ENCODE measurements at regions not wholly inside any gene's neighbourhood (a gene's known extent, or its start where the extent isn't known, plus 50 kb on each side); places are given as distances from the start of the nearest gene placed in this dataset.
"Not testable (repeated sequence)": the region's sequence is repeated elsewhere in the genome, so short reads cannot be mapped to it uniquely, and the experiment has no call there.

GRCh38 chr16:52921104-52921503 is 131.6 kb downstream of the CHD9NB start:
- Histone ChIP-seq H3K27ac (no peak overlapping the region), H3K9me3 (no peaks in the 10 kb centered on the region), H3K4me1 (replicated peaks) (no peaks in the 10 kb centered on the region), H3K27me3 (replicated peaks; ENCODE audit: insufficient read depth) (no peaks in the 10 kb centered on the region), H3K36me3 (no peaks in the 10 kb centered on the region), H3K4me3 (no peak overlapping the region)
- TF ChIP-seq, protein P1, sequence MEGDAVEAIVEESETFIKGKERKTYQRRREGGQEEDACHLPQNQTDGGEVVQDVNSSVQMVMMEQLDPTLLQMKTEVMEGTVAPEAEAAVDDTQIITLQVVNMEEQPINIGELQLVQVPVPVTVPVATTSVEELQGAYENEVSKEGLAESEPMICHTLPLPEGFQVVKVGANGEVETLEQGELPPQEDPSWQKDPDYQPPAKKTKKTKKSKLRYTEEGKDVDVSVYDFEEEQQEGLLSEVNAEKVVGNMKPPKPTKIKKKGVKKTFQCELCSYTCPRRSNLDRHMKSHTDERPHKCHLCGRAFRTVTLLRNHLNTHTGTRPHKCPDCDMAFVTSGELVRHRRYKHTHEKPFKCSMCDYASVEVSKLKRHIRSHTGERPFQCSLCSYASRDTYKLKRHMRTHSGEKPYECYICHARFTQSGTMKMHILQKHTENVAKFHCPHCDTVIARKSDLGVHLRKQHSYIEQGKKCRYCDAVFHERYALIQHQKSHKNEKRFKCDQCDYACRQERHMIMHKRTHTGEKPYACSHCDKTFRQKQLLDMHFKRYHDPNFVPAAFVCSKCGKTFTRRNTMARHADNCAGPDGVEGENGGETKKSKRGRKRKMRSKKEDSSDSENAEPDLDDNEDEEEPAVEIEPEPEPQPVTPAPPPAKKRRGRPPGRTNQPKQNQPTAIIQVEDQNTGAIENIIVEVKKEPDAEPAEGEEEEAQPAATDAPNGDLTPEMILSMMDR (IDR thresholded peaks at IDR 0.05), result no peak
- TF ChIP-seq POLR2AphosphoS5 (IDR thresholded peaks at IDR 0.05) (no peak), POLR2A (IDR thresholded peaks at IDR 0.05) (no peak)
- 73% methylated on average over 8 of the region's 8 CpGs for WGBS
- no peak for DNase-seq (ENCODE audit: low spot score)
- intact Hi-C loops (cut with DNase I), result no loop called here

DNA sequence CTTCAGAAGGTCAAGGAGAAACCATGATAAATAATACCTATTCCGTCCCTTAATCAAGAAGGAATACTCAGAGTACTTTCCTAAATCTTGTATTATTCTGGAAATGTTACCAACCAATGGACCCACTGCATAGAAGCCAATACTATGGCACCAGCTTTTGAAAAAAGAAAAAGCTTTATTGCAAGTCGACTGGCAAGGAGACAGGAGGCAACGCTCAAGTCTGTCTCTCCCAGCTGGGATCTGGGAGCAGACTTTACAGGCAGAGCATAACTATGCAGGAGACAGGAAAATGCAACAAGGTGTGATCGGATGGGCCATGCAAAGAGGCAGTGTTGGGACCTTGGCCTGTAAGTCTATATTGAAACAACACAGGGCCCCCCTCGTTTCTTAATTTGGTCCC is 132.4 kb downstream of the CHD9NB start:
- no peak overlapping the region for H3K27ac ChIP-seq
- no peak for DNase-seq (ENCODE audit: low spot score)
- TF ChIP-seq, protein P1 (IDR thresholded peaks at IDR 0.05), result no peak
- TF ChIP-seq POLR2AphosphoS5 (IDR thresholded peaks at IDR 0.05) (no peak), POLR2A (IDR thresholded peaks at IDR 0.05) (no peak)
- H3K4me3 ChIP-seq, result no peak overlapping the region
- 59% methylated on average over 5 of the region's 5 CpGs for WGBS
- H3K36me3 ChIP-seq, result no peaks in the 10 kb centered on the region
- H3K9me3 ChIP-seq, result no peaks in the 10 kb centered on the region
- intact Hi-C loops (cut with DNase I), result no loop called here
- no peaks in the 10 kb centered on the region for H3K27me3 ChIP-seq (replicated peaks; ENCODE audit: insufficient read depth)
- H3K4me1 ChIP-seq (replicated peaks), result no peaks in the 10 kb centered on the region

DNA sequence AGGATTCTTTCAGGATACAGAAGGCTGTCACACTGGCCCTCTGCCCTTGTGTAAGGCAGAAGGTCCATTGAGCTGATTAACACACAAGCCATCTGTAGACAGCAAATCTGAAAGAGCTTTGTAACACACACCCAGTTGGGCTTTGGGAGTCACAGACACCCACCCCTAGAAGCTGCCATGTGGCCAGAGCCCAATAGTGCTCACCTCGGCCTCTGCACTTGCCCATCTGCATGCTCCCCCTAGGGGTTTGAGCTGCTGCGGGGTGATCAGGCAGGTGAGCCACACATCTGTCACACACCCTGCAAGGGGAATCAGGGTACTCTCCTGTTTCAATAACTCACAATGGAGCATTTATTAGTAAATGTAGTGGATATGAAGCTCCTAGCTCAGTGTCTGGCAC is 138.3 kb downstream of the CHD9NB start:
- Histone ChIP-seq H3K4me1 (replicated peaks) (no peaks in the 10 kb centered on the region), H3K9me3 (no peaks in the 10 kb centered on the region), H3K4me3 (no peak overlapping the region), H3K36me3 (no peaks in the 10 kb centered on the region), H3K27ac (no peak overlapping the region), H3K27me3 (replicated peaks; ENCODE audit: insufficient read depth) (no peaks in the 10 kb centered on the region)
- TF ChIP-seq POLR2AphosphoS5 (IDR thresholded peaks at IDR 0.05) (no peak), POLR2A (IDR thresholded peaks at IDR 0.05) (no peak)
- TF ChIP-seq, protein P1 (IDR thresholded peaks at IDR 0.05), result no peak
- DNase-seq (ENCODE audit: low spot score), result no peak
- intact Hi-C loops (cut with DNase I), result loop anchor here (5.0 to 10.0 kb wide), 2 partner anchors 722 to 850 kb away; no protein-coding TSS in a partner anchor
- WGBS, result 86% methylated on average over 2 of the region's 2 CpGs

GRCh38 chr16:52912565-52913173 is 140.0 kb downstream of the CHD9NB start:
- peak; percentile 56 for DNase-seq (ENCODE audit: low spot score)
- Histone ChIP-seq H3K27ac (no peak overlapping the region), H3K4me3 (no peak overlapping the region), H3K9me3 (no peaks in the 10 kb centered on the region), H3K4me1 (replicated peaks) (no peaks in the 10 kb centered on the region), H3K27me3 (replicated peaks; ENCODE audit: insufficient read depth) (no peaks in the 10 kb centered on the region), H3K36me3 (no peaks in the 10 kb centered on the region)
- 21% methylated on average over 7 of the region's 7 CpGs for WGBS
- intact Hi-C loops (cut with DNase I), result loop anchor here (5.0 to 10.0 kb wide), 2 partner anchors 720 to 848 kb away; no protein-coding TSS in a partner anchor
- TF ChIP-seq POLR2A (IDR thresholded peaks at IDR 0.05), result no peak
- TF ChIP-seq, protein P1 (IDR thresholded peaks at IDR 0.05), result peak; percentile 65 to 79 (median 67)

- intact Hi-C loops (cut with DNase I); DNase-seq (ENCODE audit: low spot score); H3K27me3 ChIP-seq (replicated peaks; ENCODE audit: insufficient read depth); H3K27ac ChIP-seq; H3K4me3 ChIP-seq; H3K4me1 ChIP-seq (replicated peaks); H3K36me3 ChIP-seq; H3K9me3 ChIP-seq: not testable (repeated sequence)
- WGBS, result 88% methylated on average over 6 of the region's 6 CpGs
Measured at GRCh38 chr16:52908057-52908456, 144.6 kb downstream of the CHD9NB start.
